HG02973 (cell line): ENCODE measurements at regions not wholly inside any gene's neighbourhood (a gene's known extent, or its start where the extent isn't known, plus 50 kb on each side); places are given as distances from the start of the nearest gene placed in this dataset.
"Not testable (repeated sequence)": the region's sequence is repeated elsewhere in the genome, so short reads cannot be mapped to it uniquely, and the experiment has no call there.

Experiments
- ATAC-seq: cut with Tn5 transposase; IDR thresholded peaks from one replicate; pipeline ENCODE4 v1.9.1; 2021; ENCODE audit warnings: moderate library complexity; ENCODE audit not compliant: unreplicated experiment

DNA sequence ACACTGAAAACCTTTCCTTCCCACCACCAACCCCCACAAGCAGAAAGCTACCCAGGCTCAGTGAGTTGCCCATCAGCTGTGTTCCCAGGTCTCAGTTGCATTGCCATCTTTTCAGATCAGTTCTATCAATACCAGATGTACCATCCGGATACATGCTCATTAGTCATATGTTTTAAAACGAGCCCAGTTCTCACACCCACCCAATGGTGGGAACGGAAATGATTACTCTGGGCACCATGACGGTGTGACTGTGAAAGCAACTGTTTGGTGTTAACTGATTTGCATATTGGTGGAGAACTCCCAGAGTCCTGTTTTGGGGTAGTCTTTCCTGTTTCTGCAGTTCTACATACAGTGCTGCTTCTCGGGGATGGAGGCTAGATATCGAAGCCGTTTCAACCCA, 212.3 kb downstream of the TRIM36 start:
- no peak for ATAC-seq

DNA sequence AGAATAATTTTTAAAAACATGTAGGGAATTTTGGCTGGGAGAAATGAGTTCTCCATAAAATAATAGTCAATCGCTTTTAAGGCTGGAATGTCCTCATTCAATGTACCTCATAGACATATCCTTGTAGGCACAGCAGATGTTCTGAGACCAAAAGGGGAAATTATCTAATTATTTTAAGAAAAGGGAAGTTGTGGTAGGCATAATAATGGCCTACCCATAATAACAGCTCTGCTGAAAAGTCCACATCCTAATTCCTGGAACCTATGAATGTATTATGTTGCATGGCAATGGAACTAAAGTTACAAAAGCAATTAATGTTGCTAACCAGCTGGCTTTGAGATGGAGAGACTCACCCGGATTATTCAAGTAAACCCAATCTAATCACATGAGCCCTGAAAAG, 216.1 kb downstream of the TRIM36 start:
- ATAC-seq, result peak; percentile 72

- no peak for ATAC-seq
Measured at GRCh38 chr5:114952876-114953275, 216.8 kb downstream of the TRIM36 start.

DNA sequence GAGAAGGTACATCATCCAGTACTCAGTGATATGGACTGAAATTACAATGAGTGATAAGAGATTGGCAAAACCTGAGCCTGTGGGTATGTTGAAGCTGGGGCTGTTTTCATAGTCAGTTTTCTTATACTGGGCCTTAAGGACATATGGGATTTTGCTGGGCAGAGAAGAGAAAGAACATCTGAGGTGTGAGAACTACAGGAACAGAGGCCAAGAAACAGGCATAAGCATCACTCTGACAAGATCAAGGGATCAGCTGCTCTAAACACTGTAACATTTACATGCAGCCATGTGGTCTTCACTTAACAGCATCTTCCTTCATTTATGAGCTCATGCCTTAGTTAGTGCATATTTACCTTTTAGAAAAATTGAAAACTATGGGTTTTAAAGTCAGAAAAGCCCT, 220.0 kb downstream of the TRIM36 start:
- no peak for ATAC-seq

GRCh38 chr5:114948986-114949621, 220.6 kb downstream of the TRIM36 start:
- ATAC-seq, result no peak

DNA sequence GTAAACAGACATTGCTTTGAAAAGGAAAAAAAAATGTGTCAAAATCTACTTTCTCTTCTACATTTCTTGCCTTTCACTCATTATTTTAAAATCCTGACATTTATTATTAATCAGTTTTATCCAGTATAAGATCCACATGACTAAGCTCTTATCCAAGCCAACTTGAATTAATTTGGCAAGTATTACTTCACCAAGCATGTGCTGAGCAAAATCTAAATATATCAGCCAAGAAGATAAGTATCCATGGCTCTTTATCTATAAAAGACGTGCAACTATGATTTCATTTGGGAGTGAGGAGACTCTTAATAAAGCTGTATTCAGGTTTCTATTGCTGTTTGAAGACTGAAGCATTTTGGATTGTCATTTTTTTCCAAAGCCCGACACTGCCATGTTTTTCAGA, 221.3 kb downstream of the TRIM36 start:
- no peak for ATAC-seq

DNA sequence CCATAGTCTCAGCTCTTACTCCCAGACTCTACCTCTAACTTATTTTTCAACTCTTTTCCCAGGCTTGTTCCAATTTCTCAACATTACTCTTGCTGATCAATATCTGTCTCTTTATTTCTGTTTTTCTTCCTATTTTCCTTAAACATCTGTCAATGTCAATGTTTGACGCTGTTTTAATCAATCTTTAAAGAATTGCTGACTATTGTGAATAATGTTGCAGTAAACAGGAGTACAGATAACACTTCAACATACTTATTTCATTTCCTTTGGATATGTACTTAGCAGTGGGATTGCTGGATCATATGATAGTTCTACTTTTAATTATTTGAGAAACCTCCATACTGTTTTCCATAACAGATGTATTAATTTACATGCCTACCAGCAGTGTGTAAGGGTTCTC, 229.0 kb downstream of the TRIM36 start:
- ATAC-seq, result no peak

- no peak for ATAC-seq
Measured at GRCh38 chr5:114935490-114935889, 234.2 kb downstream of the TRIM36 start.

- ATAC-seq, result no peak
Measured at GRCh38 chr5:114928644-114929462, 240.9 kb downstream of the TRIM36 start.

GRCh38 chr5:114924769-114925168, 244.9 kb downstream of the TRIM36 start:
- no peak for ATAC-seq

DNA sequence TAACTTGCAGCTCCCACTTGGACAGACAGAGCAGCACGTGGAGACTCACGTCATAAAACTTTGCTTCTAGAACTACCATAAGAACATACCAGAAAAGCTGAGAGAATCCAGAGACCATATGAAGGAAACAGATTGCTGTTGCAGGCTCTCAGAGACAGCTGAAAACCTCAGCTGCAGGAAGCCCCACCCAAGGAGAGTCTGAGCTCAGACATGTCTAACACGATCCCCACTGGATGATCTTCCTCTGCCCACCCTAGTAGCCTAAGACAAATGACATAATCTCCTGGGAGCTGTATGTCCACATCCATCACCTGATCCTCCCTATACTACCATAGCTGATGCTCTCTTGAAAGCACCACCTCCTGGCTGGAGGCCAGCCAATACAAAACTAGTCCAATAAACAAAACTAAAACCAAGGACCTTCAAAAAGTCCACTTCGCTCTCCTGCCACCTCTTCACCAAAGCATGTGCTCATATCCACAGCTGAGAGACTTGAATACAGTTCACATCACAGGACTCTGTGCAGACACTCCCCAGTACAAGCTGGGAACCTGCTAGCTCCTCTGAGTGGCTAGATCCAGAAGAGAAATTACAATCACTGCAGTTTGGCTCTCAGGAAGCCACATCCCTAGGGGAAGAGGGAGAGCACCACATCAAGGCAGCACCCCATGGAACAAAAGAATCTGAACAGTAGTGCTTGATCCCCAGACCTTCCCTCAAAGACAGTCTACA, 257.4 kb downstream of the TRIM36 start:
- no peak for ATAC-seq

- no peak for ATAC-seq
Measured at GRCh38 chr5:114910727-114911126, 259.0 kb downstream of the TRIM36 start.

DNA sequence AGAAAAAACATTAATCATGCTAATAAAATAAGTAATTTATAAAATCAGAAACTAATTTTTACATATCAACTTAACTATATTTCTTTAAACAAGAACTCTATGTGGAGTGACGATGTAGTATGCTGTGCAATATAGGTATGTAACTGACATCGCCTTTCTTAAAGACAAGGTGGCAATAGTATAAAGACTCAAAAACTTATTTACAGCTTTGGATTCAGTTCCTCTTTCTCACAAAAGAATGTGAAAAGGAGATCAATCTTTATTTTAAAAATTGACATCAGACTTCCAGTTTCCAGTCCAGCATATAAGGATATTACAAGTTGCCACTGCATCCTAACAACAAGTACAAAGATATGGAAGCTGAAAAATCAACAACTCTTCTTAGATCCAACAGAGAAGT, 260.3 kb downstream of the TRIM36 start:
- no peak for ATAC-seq

DNA sequence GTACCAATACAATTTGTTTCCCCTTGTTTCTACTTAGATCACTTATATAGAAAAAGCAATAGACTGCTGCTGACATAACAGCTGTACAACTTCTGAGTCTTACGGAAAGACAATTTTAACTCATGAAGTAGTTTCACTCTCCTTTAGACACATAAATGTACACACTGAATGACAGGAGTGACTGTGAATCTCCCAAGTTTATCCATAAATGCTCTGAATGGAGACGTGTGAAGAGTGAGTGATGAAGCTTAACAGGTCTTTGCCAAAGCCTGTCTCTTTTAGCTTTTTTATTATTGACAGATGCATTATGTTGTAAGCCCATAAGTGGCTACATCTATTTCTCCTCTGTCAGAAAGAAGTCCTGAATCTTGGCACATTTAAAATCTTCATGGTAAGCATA, 265.9 kb downstream of the TRIM36 start:
- ATAC-seq, result no peak

DNA sequence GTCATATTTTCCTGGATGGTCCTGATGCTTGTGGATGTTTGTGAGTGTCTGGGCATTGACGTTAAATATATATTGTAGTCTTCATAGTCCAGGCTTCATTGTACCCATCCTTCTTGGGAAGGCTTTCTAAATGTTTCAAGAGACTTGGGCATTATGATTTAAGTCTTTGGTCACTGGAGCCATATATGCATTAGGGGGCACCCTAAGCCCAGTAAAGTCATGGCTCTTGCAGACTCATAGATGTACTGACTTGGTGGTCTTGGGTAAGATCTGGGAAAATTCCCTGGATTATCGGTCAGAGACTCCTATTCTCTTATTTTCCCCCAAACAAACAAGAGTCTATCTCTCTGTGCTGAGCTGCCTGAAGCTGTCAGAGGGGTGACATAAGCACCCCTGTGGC, 271.1 kb downstream of the TRIM36 start:
- no peak for ATAC-seq

GRCh38 chr5:114883675-114884074, 286.0 kb downstream of the TRIM36 start:
- ATAC-seq, result no peak

DNA sequence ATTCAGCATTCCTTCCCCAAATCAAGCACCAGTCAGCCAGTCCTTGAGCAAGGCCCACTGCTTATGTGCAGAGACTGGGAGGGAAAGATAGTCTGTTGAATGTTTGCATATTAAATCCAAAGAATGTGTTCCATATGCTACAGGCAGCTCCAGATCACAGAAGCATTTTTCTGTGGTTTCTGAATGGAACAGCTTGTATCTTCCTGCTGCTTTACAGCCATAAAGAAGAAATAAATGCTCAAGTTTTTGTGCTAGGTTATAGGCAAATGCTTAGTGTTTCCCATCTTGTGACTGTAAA, 310.3 kb downstream of the TRIM36 start:
- no peak for ATAC-seq

GRCh38 chr5:114858665-114859437, 310.9 kb downstream of the TRIM36 start:
- ATAC-seq, result no peak

DNA sequence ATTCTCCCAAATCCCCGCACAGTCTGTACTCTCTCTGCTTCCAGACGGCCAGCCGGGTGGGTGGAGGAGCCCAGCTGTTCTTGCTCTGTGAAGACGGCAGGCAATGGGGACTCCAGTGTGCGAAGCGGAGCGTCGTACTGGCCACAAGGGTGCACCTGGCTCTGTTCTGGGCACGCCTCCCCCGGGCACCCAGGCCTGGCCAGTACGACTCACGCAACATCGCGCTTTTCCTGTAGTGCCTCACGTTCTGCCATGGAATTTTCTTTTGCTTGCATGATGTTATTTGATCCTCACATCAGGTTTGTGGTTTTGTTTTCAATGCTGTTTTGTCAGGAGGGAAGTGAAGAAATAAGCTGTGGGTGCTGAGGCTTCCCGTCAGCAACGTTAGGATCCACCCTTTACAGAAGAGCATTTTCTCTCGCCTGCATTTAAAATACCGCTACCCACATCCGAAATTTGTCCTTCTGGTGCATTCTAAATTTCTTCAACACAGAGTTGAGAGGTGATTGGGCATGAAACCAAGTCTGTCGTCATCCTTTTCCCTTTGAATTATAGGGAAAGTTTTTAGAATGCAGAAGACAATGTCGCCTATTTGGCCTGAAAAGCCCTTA, 311.7 kb downstream of the TRIM36 start:
- ATAC-seq, result no peak

DNA sequence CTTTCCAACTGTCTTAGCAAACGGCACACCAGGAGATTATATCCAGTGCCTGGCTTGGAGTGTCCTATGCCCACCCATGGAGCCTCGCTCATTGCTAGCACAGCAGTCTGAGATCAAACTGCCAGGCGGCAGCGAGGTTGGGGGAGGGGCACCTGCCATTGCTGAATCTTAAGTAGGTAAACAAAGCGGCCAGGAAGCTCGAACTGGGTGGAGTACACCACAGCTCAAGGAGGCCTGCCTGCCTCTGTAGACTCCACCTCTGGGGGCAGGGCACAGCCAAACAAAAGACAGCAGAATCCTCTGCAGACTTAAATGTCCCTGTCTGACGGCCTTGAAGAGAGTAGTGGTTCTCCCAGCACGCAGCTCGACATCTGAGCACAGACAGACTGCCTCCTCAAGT, 325.0 kb downstream of the TRIM36 start:
- not testable (repeated sequence) for ATAC-seq

- ATAC-seq, result no peak
Measured at GRCh38 chr5:114839360-114839759, 330.3 kb downstream of the TRIM36 start.
